Glutamatergic neuron (in vitro differentiated cells): ENCODE measurements at regions not wholly inside any gene's neighbourhood (a gene's known extent, or its start where the extent isn't known, plus 50 kb on each side); places are given as distances from the start of the nearest gene placed in this dataset. TPM values are rescaled to one million over a fixed set of nuclear protein-coding genes. Genes with fewer than 3 reads are reported as not detected.
"Not testable (repeated sequence)": the region's sequence is repeated elsewhere in the genome, so short reads cannot be mapped to it uniquely, and the experiment has no call there.

Experiments used
- DNase-seq: peaks from one replicate; pipeline ENCODE4 v3.0.0; 2022
- H3K27ac Mint-ChIP-seq: one replicate; pipeline ENCODE4 v1.8.0; 2020; ENCODE audit warnings: mild to moderate bottlenecking, mixed read lengths, inconsistent platforms; ENCODE audit not compliant: unreplicated experiment
- H3K27me3 Mint-ChIP-seq: one replicate; pipeline ENCODE4 v1.8.0; 2020; ENCODE audit warnings: mild to moderate bottlenecking, moderate library complexity, mixed read lengths, inconsistent platforms; ENCODE audit not compliant: unreplicated experiment
- H3K36me3 Mint-ChIP-seq: one replicate; pipeline ENCODE4 v1.8.0; 2020; ENCODE audit warnings: mild to moderate bottlenecking, mixed read lengths, inconsistent platforms; ENCODE audit not compliant: unreplicated experiment
- H3K4me1 Mint-ChIP-seq: one replicate; pipeline ENCODE4 v1.8.0; 2020; ENCODE audit warnings: mild to moderate bottlenecking, low read depth, mixed read lengths, inconsistent platforms; ENCODE audit not compliant: unreplicated experiment
- H3K4me3 Mint-ChIP-seq: one replicate; pipeline ENCODE4 v1.8.0; 2020; ENCODE audit warnings: mild to moderate bottlenecking, mixed read lengths, inconsistent platforms; ENCODE audit not compliant: unreplicated experiment
- H3K9me3 Mint-ChIP-seq: one replicate; pipeline ENCODE4 v1.8.0; 2020; ENCODE audit warnings: mild to moderate bottlenecking, moderate library complexity, mixed read lengths, inconsistent platforms; ENCODE audit not compliant: unreplicated experiment
- microRNA-seq: library from miRNA; unstranded; fragments of <30 nt; microRNA quantifications from one replicate; pipeline ENCODE4, GENCODE V29; 2020; ENCODE audit not compliant: unreplicated experiment

DNA sequence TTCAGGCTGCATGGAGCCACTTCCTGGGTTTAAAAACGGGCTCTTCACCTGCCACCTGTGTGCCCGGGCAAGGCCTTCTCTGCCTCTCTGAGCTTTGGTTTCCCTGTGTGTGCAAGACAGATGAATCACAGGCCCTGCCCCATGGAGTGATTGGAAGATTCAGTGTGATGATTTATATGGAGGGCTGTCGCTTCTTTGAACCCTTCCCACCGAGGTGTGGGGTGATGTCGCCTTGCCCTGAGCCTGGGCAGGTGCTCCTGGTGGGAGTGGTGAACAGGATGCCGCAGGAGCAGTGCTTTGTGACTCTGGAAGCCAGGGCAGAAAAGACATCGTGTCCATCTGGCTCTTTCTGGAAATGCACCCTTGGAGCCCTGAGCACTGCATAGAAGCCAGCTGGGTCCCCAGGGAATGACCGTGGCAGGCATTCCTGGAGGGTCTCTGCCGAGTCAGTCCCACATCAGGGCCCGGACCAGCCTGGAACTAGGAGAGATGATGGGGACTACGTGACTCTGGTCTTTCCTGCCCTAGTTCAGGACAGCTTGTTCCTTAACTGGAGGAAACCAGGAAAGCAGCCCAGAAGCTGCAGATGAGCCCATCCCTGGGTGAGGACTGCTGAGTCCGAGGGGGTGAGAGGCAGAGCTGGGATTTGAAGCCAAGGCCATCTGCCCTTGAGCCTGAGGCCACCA, 56.1 kb upstream of the METTL9 start:
- not testable (repeated sequence) for DNase-seq, H3K4me3 Mint-ChIP-seq, H3K9me3 Mint-ChIP-seq, H3K36me3 Mint-ChIP-seq, H3K27me3 Mint-ChIP-seq, H3K27ac Mint-ChIP-seq
- H3K4me1 Mint-ChIP-seq, result peaks cover 12% of the 10 kb centered on the region

DNA sequence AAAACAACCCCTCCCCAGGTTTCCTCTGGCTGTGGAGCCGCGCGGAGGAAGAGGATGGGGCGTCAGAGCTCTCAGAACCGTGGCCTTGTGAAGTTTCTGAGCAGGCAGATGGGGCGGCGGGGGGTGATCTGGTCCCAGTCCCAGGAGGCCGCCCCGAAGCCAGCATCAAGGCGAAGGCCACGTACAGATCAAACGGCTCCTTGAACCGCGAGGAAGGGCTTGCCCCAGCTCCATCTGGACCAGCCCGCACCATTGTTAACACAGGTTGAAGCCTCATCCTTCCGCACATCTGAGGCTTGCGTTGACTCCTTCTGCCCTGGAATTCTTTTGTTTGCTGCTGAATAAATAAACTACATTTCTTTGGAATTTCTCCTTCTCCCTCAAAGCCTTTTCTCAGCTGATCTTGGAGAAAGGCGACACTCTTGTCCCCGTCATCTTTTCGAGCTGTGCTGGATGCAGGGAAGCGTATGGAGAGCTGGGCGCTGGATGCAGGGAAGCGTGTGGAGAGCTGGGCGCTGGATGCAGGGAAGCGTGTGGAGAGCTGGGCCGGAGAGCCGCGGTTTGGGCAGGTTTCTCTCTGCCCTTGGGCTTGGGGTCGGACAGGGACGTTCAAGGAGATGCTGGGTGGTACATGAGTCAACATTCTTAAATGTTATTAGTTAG, 53.6 kb upstream of the METTL9 start:
- not testable (repeated sequence) for H3K36me3 Mint-ChIP-seq, H3K9me3 Mint-ChIP-seq, H3K27me3 Mint-ChIP-seq, H3K4me1 Mint-ChIP-seq, DNase-seq, H3K4me3 Mint-ChIP-seq, H3K27ac Mint-ChIP-seq

DNA sequence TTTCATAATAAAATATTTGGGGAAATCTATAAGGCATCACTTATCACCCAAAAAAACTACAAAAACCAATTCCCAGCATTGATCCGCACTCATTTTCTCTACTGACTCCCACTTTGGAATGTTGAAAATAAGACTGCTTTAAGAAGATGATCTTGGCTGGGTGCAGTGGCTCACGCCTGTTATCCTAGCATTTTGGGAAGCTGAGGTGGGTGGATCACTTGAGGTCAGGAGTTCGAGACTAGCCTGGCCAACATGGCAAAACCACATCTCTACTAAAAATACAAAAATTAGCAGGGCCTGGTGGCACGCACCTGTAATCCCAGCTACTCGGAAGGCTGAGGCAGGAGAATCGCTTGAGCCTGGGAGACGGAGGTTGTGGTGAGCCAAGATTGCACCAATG, 50.0 kb upstream of the METTL9 start:
- not testable (repeated sequence) for H3K4me3 Mint-ChIP-seq, DNase-seq, H3K36me3 Mint-ChIP-seq, H3K4me1 Mint-ChIP-seq, H3K9me3 Mint-ChIP-seq, H3K27ac Mint-ChIP-seq, H3K27me3 Mint-ChIP-seq

Small RNA genes in the stretch of these regions (microRNA-seq; reads per million reads assigned to microRNA genes)
- not detected for gene MIR3680-1
